Activated naive CD4-positive, alpha-beta T cell treated with anti-CD3 and anti-CD28 coated beads, Interleukin-2, amount 10 ng/mL, durations not matched to agents 7 days and 5 days (primary cell): ENCODE measurements at regions not wholly inside any gene's neighbourhood (a gene's known extent, or its start where the extent isn't known, plus 50 kb on each side); places are given as distances from the start of the nearest gene placed in this dataset.
"Not testable (repeated sequence)": the region's sequence is repeated elsewhere in the genome, so short reads cannot be mapped to it uniquely, and the experiment has no call there.

Source experiments
- CTCF ChIA-PET: fragments of 350-600 bp; sonication (Branson Sonifier 250); formaldehyde crosslinking; loops from one replicate; lab custom pipeline; 2021; ENCODE audit warnings: antibody characterized with exemption; lab: Charles Lee
- DNase-seq: peaks from one replicate; pipeline ENCODE4 v3.0.0-alpha.2; 2020
- H3K27ac Mint-ChIP-seq: one replicate; pipeline ENCODE4 v1.8.0; 2021; ENCODE audit warnings: mild to moderate bottlenecking, moderate library complexity, mixed read lengths
- H3K27me3 Mint-ChIP-seq: one replicate; pipeline ENCODE4 v1.8.0; 2021; ENCODE audit warnings: mild to moderate bottlenecking, mixed read lengths
- H3K36me3 Mint-ChIP-seq: one replicate; pipeline ENCODE4 v1.8.0; 2021; ENCODE audit warnings: mixed read lengths
- H3K4me1 Mint-ChIP-seq: one replicate; pipeline ENCODE4 v1.8.0; 2021; ENCODE audit warnings: mixed read lengths
- H3K4me3 Mint-ChIP-seq: one replicate; pipeline ENCODE4 v1.8.0; 2021; ENCODE audit warnings: mild to moderate bottlenecking, moderate library complexity, mixed read lengths
- H3K9me3 Mint-ChIP-seq: one replicate; pipeline ENCODE4 v1.8.0; 2021; ENCODE audit warnings: mixed read lengths

DNA sequence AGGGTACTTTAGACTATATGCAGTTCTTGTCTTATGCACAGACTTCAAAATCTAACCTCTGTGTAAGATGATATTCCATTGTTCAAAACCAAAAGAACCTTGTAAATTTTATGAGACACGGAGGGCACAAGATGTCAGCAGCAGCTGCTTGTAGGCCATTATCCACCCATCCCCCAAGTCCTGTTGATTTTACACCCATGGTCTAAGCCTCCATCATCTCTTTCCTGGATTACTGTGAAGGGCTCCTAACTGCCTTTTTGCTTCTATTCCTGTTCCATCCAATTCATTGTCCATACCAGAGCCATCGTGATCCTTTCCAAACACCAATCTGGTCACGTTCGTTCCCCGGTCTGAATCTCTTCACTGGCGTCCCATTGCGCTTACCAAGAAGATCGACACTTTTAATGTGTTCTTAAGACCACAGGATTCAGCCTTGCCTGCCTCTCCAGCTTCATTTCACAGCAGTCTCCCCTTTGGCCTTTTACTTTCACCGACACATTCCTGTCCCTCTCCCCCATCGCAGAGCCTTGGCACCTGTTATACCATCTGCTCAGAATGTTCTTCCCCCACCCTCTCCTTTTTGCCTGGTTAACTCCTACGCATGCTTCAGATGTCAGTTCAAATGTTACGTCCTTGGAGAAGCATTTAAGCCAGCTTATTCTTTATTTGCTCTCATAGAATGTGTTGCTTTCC lies 107.3 kb upstream of the POU3F1 start:
- Mint-ChIP-seq H3K9me3 (no peaks in the 10 kb centered on the region), H3K4me3 (no peak overlapping the region), H3K4me1 (no peaks in the 10 kb centered on the region), H3K36me3 (no peaks in the 10 kb centered on the region), H3K27ac (no peak overlapping the region), H3K27me3 (peaks cover 19% of the 10 kb centered on the region)
- no peak for DNase-seq
- CTCF ChIA-PET: no interaction called here

DNA sequence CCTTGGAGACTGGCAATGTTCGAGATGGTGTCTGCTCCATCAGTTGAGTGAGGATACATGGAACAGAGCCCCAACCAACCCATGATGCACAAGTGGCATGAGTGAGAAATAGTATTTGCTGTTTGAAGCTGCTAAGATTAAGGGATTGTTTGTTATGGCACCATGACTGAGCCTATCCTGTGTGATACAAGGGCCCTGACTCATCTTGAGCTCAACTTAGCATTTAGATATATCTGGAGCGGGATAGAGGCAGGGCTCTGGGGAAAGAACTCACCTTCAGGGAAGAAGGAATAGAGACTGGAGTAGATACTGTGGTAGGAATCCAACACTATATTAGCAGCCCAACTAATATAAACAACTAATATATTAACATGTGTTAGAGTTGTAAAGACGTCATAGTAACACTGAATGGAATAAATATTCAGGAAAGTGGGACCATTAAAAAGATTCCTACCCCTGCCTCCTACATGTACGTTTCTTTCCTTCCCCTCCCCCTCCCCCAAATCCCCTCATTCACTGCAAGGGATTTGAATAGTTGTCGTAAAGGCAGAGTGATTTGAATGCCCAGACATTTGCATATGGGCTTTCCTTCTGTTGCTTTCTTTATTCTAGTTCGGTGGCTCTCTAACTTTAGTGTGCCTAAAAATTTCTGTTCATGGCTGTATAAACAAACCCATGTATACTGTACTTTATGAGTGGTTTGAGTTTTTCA lies 106.6 kb upstream of the POU3F1 start:
- H3K27ac Mint-ChIP-seq: no peak overlapping the region
- CTCF ChIA-PET: no interaction called here
- H3K4me3 Mint-ChIP-seq: no peak overlapping the region
- peaks cover 19% of the 10 kb centered on the region for H3K27me3 Mint-ChIP-seq
- DNase-seq: no peak
- no peaks in the 10 kb centered on the region for H3K9me3 Mint-ChIP-seq
- no peaks in the 10 kb centered on the region for H3K4me1 Mint-ChIP-seq
- no peaks in the 10 kb centered on the region for H3K36me3 Mint-ChIP-seq

DNA sequence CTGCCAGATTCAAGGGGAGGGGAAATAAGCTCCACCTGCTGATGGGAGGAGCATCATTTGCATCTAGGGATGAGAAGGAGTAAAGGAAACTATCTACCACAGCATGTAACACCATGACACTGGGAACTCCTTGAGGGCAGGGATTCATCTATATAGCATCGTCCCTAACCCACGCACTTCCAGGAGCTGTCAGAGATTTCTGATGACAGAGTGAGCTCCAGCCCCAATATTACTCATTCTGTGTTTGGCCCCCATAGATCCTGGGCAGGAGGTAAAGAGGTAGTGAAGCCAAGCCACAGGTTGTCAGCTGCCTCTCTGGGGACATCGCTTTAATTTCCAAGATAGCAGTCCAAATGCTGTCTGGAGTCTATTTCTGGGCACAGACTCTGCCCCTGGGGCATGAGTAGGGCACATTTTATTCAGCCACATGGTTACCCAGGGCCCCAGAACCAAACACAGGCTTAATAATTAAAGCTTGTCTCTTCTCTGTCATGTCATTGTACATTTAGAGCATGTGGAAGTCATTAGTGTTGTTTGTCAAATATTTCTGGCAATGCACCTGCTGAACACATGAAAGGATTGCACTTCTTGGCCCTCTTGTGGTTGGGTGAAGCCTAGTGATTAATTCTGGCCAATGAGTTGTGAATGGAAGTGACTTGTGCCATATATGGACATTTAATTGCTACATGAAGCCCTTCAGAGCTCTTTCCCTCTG lies 105.9 kb upstream of the POU3F1 start:
- Mint-ChIP-seq H3K4me1 (no peaks in the 10 kb centered on the region), H3K27me3 (peaks cover 19% of the 10 kb centered on the region), H3K4me3 (no peak overlapping the region), H3K9me3 (no peaks in the 10 kb centered on the region), H3K36me3 (no peaks in the 10 kb centered on the region), H3K27ac (no peak overlapping the region)
- CTCF ChIA-PET: interaction anchor here (0.9 kb wide), 1 partner anchor 310 kb away, joined by 4 read pairs; no protein-coding TSS in a partner anchor
- DNase-seq: no peak

DNA sequence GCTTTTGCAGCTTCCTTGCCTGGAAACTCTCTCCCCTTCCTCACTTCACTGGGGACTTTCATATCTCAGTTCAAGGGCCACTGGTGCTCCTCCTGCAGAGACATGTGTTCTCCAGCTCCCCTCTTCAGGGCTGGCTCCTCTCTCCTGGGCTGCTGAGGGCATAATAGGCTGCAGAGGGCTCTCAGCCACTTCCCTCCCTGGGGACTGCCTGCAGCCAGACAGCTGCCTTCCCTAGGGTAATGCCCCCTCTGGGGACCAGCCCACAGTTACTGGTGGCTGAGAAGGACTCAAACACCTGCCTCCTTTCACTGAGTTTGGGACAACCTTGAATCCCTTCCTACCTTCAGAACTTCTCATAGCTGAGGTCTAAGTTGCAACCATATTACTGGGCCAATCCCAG lies 104.8 kb upstream of the POU3F1 start:
- CTCF ChIA-PET: interaction anchor here (0.9 kb wide), 1 partner anchor 311 kb away, joined by 4 read pairs; no protein-coding TSS in a partner anchor
- H3K36me3 Mint-ChIP-seq: no peaks in the 10 kb centered on the region
- no peaks in the 10 kb centered on the region for H3K9me3 Mint-ChIP-seq
- DNase-seq: no peak
- H3K27ac Mint-ChIP-seq: no peak overlapping the region
- H3K4me3 Mint-ChIP-seq: no peak overlapping the region
- no peaks in the 10 kb centered on the region for H3K4me1 Mint-ChIP-seq
- peaks cover 19% of the 10 kb centered on the region for H3K27me3 Mint-ChIP-seq

- H3K27ac Mint-ChIP-seq, DNase-seq, H3K4me3 Mint-ChIP-seq, CTCF ChIA-PET, H3K9me3 Mint-ChIP-seq, H3K36me3 Mint-ChIP-seq, H3K4me1 Mint-ChIP-seq: not testable (repeated sequence)
- peaks cover 34% of the 10 kb centered on the region for H3K27me3 Mint-ChIP-seq
Measured at GRCh38 chr1:38146079-38146478, 99.5 kb upstream of the POU3F1 start.

GRCh38 chr1:38142606-38143005 lies 96.0 kb upstream of the POU3F1 start:
- Mint-ChIP-seq H3K4me1 (no peaks in the 10 kb centered on the region), H3K36me3 (no peaks in the 10 kb centered on the region), H3K4me3 (no peak overlapping the region), H3K27me3 (peaks cover 67% of the 10 kb centered on the region), H3K9me3 (peaks cover 8% of the 10 kb centered on the region), H3K27ac (no peak overlapping the region)
- CTCF ChIA-PET: no interaction called here
- DNase-seq: no peak

DNA sequence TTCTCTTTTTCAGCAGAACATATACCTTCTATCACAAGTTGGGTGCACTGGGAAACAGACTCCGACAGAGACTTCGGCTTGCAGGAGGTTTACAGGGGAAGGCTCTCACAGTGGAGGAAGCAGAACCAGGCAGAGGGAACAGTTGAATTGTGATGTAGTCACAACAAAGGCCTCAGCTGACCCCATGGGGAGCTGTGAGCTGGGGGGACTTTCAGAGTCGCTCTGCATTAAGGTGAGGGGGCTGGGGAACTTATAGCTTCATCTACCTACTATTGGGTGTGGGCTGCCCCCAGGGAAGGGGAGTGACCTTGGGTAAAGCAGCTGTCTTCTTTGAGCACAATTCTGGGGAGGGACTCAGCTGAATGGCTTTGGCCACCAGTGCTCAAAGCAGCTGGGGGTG lies 94.9 kb upstream of the POU3F1 start:
- peaks cover 79% of the 10 kb centered on the region for H3K27me3 Mint-ChIP-seq
- no peaks in the 10 kb centered on the region for H3K36me3 Mint-ChIP-seq
- H3K27ac Mint-ChIP-seq: no peak overlapping the region
- CTCF ChIA-PET: no interaction called here
- DNase-seq: no peak
- H3K4me1 Mint-ChIP-seq: no peaks in the 10 kb centered on the region
- H3K4me3 Mint-ChIP-seq: no peak overlapping the region
- H3K9me3 Mint-ChIP-seq: peaks cover 8% of the 10 kb centered on the region

DNA sequence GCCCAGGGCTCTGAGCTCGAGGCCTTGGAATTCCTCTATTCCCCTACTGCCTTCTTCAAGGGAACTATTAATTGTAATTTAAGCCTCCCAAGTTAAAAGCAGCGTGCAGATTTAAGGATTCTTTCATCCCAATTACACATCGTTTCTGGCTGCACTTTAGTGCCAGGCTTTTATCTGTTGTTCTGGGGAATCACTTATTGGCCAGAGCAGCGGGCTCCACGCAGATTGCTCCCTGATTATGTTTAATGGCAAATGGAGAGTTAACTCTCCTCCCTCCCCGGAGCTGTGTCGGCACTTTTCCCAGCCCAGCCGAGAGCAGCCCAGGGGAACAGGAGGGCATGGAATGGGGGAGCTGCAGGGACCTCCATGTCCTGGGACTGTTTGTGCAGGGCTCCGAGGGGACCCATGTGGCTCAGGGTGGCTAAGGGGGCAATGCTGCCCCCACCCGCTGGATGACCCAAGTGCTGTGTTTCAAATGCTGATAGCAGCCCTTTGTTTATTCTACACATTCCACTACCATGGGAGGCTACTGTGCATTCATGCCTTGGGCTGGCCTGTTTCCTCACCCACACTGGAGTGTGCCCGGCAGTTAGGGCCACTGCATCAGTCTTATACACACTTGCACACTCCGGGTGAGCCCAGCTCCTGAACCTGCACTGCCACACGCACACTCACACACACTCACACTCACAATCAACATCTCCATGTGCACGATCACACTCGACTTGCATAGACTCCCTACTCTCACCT lies 93.3 kb upstream of the POU3F1 start:
- Mint-ChIP-seq H3K27ac (no peak overlapping the region), H3K4me3 (no peak overlapping the region), H3K27me3 (peaks cover 94% of the 10 kb centered on the region), H3K9me3 (no peaks in the 10 kb centered on the region), H3K36me3 (no peaks in the 10 kb centered on the region), H3K4me1 (no peaks in the 10 kb centered on the region)
- no peak for DNase-seq
- CTCF ChIA-PET: no interaction called here

GRCh38 chr1:38138498-38139233 lies 92.1 kb upstream of the POU3F1 start:
- H3K9me3 Mint-ChIP-seq: no peaks in the 10 kb centered on the region

DNA sequence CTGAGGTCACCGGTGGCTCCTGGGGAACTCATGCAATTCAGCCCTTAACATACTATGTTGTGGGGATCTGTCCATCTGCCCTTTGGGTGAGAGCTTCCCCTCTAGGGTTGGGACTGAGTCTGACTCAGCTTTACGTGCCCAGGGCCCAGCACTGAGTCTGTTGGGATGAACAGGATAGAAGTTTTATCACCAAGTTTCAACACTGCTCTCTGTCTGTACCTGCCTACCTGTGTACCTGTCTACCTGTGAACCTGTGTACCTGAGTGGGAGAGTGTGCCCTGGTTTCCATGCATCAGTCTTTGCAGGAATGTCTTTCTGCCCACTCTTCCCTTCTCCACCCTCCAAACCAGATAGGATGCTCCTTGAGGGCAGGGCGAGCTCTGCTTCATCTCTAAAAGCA lies 90.6 kb upstream of the POU3F1 start:
- Mint-ChIP-seq H3K27me3 (peaks cover 99% of the 10 kb centered on the region), H3K9me3 (no peaks in the 10 kb centered on the region), H3K4me1 (no peaks in the 10 kb centered on the region), H3K36me3 (no peaks in the 10 kb centered on the region), H3K4me3 (no peak overlapping the region), H3K27ac (no peak overlapping the region)
- CTCF ChIA-PET: no interaction called here
- no peak for DNase-seq

More at GRCh38 chr1:38138498-38139233, 92.1 kb upstream of the POU3F1 start:
- Mint-ChIP-seq H3K36me3 (no peaks in the 10 kb centered on the region), H3K27me3 (peaks cover 97% of the 10 kb centered on the region), H3K4me1 (no peaks in the 10 kb centered on the region), H3K27ac (no peak overlapping the region), H3K4me3 (no peak overlapping the region)
- CTCF ChIA-PET: no interaction called here
- no peak for DNase-seq

GRCh38 chr1:38135625-38136414 lies 89.2 kb upstream of the POU3F1 start:
- Mint-ChIP-seq H3K27ac (no peak overlapping the region), H3K27me3 (peaks cover 97% of the 10 kb centered on the region), H3K9me3 (no peaks in the 10 kb centered on the region), H3K4me1 (no peaks in the 10 kb centered on the region), H3K4me3 (no peak overlapping the region), H3K36me3 (no peaks in the 10 kb centered on the region)
- CTCF ChIA-PET: no interaction called here
- no peak for DNase-seq

- no peak for DNase-seq
- Mint-ChIP-seq H3K36me3 (no peaks in the 10 kb centered on the region), H3K4me1 (no peaks in the 10 kb centered on the region), H3K4me3 (no peak overlapping the region), H3K9me3 (no peaks in the 10 kb centered on the region), H3K27me3 (peaks cover 87% of the 10 kb centered on the region), H3K27ac (no peak overlapping the region)
- CTCF ChIA-PET: no interaction called here
Measured at GRCh38 chr1:38134294-38134755, 87.7 kb upstream of the POU3F1 start.

- Mint-ChIP-seq H3K27ac (no peak overlapping the region), H3K27me3 (peaks cover 81% of the 10 kb centered on the region), H3K4me3 (no peak overlapping the region), H3K4me1 (no peaks in the 10 kb centered on the region), H3K9me3 (no peaks in the 10 kb centered on the region), H3K36me3 (no peaks in the 10 kb centered on the region)
- no peak for DNase-seq
- CTCF ChIA-PET: no interaction called here
Measured at GRCh38 chr1:38133756-38134155, 87.2 kb upstream of the POU3F1 start.
